HG03571 (cell line): ENCODE measurements at regions not wholly inside any gene's neighbourhood (a gene's known extent, or its start where the extent isn't known, plus 50 kb on each side); places are given as distances from the start of the nearest gene placed in this dataset.

Experiments used
- ATAC-seq: cut with Tn5 transposase; IDR thresholded peaks from one replicate; pipeline ENCODE4 v1.9.1; 2021; ENCODE audit not compliant: unreplicated experiment

DNA sequence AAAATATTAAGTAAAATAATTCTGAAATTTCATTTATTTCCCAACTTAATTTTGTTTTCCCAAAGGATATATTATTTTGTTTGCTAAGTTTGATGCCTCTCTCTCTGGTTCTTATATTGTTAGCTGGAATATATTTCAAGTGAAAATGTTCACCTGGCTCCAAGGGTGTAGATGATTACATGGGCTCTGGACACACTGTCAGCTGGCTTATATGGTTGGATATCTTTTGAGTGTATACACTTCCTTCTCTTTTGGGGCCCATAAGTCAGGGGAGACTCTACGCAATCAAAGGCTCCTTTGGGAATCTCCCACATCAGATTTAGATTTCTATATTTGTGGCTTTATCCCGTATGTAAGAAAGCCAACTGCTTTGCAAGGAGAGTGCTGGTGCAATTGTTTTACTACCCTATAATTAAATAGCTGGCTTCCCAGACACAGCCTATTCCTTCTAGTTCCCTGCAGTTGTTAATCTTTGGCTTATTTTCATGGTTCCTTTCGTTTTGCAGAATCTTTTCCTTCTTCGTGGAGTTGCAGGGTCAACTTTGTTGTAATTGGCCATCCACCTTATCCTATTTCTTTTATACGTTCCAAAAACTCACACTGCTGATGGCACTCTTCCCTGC lies 225.7 kb downstream of the DPH6 start:
- ATAC-seq, result no peak

DNA sequence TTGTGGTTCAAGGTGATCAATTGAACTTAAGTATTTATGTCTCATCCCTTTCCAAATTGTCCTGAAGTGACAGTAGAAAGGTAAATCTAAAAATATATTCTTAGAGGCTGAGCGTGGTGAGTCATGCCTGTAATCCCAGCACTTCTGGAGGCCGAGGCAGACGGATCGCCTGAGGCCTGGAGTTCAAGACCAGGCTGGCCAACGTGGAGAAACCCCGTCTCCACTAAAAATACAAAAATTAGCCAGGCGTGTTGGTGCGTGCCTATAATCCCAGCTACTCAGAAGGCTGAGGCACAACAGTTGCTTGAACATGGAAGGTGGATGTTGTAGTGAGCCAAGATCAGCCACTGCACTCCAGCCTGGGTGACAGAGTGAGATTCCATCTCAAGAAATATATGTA lies 226.6 kb downstream of the DPH6 start:
- ATAC-seq, result no peak

DNA sequence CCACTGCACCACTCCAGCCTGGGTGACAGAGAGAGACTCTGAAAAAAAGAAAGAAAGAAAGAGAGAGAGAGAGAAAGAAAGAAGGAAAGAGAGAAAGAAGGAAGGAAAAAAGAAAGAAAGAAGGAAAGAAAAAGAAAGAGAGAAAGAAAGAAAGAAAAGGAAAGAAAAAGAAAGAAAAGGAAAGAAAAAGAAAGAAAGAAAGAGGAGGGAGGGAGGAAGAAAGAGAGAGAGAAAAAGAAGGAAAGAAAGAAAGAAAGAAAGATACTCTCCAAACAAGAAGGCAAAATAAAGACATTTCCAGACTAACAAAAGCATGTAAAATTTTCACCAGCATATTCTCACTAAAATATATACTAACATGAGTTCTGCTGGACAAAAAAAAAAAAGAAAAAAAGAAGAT lies 228.7 kb downstream of the DPH6 start:
- no peak for ATAC-seq

DNA sequence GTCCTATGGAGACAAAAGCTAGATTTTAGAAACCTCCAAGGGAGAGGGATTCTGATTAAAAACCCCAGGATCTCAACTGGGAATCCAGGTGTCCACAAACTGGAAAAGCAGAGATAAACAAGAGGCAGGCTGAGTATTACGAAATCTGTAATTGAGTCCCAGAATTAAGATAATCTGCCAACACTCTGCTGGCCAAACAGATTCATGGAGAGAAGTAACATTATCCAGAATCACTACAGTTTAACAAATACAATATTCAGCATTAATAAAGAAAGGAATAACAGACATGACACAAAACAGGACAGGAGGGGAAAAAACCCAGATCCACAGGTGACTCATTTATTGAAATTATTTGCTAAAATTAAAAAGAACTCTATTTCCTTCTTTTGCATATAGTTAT lies 227.2 kb upstream of the NANOGP8 start:
- ATAC-seq, result no peak

DNA sequence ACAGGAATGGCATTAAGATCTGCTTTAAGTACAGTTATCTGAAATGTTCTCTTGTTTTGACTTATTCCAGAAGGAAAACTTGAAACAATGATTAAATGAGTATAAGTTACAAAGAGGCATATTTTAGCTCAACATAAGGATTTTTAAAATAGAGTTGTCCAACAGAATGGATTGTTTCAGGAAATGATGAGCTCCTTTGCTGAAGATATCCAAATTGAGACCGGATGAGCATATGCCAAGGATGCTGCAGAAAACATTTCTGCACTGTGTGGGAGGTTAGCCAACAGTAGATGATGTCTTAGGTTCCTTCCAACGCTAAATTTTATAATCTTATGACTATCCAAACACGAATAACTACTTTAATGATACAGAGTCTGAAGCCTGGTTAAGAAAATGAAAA lies 226.5 kb upstream of the NANOGP8 start:
- no peak for ATAC-seq

DNA sequence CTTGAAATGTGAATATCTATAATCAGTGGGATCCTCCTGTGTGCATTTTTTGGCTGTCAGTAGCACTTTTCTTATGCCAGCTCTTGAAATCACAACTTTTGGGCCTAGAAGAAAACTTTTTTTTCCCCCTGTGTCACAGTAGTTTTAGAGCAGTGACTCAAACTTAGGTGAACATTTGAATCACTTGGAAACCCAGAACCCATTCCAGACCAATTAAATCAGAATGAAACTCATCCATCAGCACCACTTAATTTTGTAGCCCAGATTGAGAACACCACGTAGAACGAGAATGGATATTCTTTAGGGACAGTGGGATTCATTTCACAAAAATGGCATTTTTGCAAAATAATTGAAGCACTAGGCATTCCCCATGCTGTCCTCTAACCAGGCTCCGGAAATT lies 224.8 kb upstream of the NANOGP8 start:
- no peak for ATAC-seq

DNA sequence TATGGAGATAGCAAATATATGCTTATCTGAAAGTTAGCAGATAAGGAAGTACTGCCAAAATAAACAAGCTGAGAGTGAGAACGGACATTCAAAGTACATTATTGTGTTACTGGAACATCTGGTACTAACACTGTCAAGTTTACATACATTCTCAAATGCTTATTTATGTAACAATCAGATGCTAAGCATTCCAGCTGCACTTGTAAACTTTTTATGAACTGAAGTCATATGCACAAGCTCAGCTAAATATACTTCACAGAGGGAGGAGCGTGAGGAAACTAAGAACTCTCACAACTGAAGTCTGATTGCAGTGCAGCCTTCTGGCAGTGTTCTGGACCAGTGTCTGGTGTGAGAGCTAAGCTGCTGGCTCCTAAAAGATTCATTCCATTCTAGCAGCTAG lies 223.7 kb upstream of the NANOGP8 start:
- no peak for ATAC-seq

DNA sequence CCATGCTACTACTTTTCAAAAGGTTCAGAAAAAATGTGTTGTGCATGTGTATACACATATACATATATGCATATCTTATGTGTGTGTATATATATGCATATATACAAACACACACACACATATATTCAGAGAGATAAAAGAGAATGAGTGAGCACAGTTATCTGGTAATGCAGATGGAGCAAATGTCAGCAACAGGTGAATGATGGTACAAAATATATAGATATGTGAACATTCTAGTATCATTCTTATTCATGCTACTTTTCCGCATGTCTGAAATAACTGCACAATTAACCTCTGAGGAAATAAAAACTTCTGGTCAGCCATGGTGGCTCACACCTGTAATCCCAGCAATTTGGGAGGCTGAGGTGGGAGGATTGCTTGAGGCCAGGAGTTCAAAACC lies 222.6 kb upstream of the NANOGP8 start:
- ATAC-seq, result no peak

DNA sequence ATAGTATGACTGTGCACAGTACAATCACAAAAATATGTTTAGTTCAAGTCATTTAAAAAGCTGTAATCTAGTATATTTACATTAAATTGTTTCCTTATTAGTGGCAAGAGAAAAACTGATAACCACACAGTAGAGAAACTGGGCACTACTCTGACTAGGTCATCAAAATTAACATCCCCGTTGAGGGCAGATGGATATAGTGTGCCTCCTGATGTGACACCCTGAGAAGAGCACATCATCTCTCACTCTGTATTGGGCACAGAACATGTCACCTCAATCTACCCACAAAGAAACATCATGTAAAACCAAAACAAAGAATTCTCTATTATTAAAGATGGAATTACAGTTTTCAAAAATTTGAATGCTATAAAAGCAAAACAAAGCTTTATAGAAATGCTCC lies 221.9 kb upstream of the NANOGP8 start:
- no peak for ATAC-seq

DNA sequence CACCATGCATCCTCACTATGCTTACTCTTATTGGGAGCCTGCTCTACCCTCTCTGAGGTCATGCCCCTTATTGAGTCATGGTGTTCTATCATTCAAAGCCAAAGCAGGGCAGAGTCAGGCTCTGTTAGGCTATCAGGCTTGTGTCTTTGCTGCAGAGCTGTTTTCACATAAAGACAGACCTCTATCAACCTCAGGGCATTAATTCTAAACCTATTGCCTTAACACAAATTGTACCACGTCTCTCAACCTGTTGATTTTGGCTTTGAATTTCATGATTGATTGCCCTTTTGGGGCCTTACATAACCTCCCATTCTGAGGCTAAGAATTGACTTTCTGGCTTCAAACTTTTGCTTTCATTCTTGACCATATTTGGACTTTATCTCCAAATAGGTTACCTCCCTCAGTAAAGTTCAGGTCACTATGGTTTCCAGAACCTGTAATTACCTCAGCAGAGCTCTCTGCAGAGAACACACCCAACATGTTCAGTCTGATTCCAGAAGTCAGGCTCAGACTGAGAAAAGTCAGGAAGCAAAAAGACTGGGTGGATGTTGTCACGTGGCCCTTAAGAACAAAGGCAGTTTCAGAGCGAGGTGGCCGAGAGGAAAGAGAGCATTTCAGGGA lies 221.4 kb upstream of the NANOGP8 start:
- ATAC-seq, result no peak

DNA sequence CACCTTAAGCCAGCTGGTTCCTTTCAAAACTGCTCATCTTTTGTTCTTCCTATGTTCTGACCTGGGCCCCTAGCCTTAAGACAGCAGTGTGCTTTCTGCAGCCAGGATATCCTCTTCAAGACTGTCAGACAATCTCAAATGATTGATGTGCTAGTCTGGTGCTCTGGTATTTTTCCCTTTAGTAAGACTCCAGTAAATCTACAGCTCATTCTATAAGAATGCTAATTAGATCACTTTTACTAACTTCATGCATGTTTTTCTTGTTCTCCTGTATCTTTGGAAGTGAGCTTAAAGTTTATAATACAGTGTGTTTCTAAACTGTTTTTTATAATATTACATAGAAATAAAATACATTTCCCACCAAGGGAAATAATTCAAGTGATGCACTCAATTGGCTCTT lies 220.9 kb upstream of the NANOGP8 start:
- no peak for ATAC-seq

DNA sequence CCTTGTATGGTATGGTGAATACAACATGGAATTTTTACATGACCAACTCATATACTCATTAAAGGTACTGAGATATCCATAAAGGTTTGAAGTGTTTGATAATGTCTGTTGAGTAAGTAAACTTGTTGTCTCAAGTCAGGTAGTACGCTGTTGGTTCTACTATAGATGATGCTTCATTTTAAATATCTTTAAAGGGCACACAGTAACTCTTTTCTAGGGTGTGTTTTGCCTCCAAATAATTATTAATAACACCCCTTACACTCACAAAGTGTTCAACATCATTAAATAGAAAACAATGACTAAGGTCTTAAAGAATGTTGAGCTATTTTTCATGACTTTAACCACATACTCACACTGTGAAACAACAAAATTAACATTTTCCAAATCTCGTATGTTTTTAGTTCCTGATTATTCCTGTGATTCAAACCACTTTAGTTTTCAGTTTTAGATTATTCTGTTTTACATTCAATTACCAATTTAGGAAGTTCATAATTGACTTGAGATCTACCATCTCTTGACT lies 220.0 kb upstream of the NANOGP8 start:
- ATAC-seq, result no peak

DNA sequence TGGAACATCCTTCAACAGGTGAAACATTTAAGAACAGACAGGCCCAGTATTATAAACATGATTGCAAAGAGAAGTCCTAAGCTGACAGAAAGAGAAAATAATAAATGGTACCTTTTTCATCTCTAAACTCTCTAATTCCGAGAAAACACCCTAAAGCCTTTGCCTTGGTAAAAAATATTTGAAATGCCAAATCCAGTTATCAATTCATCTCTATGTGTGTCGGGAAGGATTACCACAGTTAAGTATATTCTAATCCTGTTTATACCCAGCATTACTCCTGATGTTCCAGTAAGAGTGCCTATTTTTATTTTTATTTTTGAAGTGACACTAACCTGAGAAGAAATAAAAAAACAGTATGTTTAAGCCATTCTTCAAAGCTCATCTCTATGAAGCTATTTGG lies 219.3 kb upstream of the NANOGP8 start:
- ATAC-seq, result no peak

DNA sequence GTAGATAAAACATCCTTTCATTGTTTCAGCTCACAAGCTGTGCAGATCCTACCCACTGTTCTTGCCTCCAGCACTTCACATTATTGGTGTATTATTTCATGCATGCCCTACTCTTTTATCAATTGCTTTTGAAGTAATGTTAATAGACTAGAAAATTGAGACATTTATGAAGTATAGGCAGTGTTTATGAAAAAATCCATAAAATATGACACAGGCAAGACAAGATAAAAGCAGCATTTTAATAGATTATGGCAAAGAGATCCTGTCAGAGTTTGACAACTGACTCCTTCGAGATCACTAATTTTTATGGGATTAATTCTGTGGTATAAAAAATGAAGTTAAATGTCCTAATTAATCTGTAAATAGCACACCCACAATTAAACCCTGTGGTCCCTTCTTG lies 217.2 kb upstream of the NANOGP8 start:
- ATAC-seq, result no peak

DNA sequence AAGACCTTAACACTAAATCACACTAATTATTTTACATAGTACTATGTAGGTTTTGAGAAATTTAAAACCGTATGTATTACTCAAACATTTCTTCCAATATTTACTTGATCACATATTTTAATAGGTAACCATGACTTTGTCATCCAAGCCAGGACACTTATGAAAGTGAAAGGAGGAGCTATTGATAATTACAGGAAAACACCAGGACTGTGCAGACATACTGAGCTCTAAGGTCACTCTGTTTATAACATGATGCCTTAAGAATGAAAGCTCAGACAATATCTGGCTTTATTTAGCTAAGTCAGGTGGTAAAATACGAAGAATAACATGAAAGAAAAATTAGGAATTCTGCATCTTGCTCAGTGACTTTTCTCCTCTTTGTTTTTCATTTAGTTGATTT lies 216.0 kb upstream of the NANOGP8 start:
- ATAC-seq, result no peak

DNA sequence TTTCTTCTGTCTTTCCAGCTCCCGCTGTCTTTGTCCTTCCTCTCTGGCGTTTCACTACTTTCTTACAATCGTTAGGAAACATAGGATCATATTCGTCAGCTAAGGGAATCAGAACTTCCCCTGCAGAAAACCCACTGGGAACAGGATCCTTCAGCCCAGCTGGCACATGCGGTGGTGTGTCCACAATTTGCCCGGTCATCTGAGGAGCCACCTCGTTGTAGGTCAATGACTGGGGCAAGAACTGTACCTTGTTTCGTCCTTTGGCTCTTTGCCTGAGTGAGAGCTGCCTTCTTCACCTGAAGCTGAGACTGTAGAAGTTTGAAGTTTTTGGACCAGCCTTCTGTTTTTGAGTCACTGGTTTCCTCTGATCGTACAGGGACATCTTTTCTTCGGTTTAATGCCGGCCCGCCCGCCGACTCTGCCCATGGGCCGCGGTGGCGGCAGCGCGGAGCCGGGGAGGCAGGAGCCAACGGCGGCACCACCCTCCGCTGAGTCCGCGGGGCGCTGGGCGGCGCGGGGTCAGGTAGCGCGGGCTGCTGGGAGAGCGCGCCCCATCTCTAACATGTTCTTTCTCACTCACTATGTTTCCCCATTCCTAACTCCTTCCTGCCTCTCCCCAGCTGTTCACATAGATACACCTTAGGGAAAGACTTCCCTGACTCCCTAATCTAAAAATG lies 214.1 kb upstream of the NANOGP8 start:
- no peak for ATAC-seq

DNA sequence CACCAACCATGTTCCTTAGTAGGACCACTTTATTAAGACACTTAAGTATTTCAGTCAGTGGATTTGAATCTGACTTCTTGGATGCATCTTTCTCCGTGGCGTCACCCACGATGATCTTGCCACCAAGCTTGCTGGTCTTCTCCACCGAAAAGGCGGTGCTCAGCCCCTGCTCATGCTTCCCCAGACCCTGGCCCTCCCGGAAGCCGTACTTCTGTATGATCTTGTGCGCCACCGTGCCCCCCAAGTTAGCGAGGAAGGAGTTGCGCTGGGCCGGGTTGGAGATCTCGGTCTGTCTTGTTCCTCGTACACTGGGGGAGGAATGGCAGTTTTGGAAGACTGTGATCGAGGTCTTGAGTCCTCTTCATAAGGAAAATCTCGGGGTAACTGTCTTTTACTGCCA lies 213.4 kb upstream of the NANOGP8 start:
- no peak for ATAC-seq

DNA sequence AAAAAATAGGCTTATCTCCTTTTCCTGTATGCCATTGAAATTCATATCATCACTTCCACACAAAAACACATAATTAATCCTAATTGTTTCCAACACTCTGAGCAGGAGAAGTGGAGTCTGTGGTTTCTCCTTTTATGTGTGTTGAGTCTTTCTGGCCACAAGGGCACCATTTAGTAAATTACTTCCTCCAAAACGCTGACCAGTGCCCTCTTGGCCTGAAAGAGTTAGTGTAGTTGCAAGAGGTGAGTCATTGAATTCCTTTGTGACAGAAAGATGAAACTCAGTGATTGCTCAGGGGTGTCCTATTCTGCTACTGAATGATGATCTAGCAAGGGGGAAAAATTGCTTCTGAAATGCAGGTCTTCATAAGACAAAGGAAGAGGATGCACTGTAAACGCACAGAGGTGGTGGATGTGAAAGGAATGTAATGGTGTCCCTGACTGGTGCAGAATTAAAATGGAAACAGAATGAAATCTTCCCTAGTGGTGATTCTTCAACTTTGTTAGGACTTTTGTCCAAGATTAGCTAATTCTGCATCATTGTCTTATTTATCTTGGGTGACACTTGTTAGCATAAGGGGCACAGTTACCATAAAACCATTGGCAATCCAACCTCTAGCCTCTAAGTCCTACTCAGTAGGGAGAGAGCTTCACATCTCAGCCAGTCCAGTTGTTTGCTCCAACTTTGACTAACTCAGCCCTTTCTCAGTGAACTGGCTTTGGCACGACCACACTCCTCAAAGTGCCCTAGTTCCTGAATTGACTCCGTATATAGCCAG lies 208.4 kb upstream of the NANOGP8 start:
- no peak for ATAC-seq

DNA sequence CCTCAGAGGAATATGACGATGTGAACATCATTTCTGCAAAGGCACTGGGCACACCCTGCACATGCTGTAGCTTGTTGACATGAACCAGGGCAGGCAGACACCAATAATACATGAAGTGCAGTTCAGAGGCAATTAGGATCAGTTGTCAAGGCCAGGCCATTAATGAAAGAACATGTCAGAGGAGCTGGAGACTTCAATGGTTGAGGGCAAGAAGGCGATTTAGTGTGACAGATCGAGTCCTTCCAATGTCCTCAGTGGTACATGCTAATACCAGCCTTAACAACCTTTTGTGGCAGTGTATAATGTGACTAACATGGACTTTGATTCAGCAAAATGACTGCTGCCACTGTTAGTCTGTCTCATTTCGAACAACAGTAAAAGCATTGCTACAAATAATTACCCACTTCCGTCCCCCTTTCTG lies 205.2 kb upstream of the NANOGP8 start:
- ATAC-seq, result no peak

DNA sequence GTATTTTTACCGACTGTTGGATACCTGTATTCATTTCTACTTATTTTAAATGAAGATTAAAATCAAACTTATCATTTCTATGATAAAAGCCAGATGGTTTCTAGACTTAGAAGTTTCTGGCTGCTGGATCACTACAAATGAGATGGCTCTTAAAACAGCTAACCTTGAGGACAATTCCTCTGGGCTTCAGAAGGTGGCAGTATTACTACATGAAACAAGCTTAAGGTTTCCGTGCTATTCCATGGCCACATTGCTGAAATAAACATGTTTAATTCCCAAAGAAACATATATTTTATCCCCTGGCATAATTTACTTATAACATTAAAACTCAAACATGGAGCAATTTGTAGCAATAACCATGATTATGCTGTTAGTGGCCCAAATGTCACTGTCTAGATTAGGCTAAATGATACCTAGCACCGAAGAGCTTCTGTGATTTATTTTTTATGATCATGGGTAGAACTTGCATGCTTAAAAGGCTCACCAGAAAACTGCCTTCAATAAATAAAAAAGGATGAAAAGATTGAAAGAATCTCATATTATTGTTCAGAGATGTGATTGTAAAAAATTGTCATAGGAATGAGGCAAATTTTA lies 204.0 kb upstream of the NANOGP8 start:
- no peak for ATAC-seq

DNA sequence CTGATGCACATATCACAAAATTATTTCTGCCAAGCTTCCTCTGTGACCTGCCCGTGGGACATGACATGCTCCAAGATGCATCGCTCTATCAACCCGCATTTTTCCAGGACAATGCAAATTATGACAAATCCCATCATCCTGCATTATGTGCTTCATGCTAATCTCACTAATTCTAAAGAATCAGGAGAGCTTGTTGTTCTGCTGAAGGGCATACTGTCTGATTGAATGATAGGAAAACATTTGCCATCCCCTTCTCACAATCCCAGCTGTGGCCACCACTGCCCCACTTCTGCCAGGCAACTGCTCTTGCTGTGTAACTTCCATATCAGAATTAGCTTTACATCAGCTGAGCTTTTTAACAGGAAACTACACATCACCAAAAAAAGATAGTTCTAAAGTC lies 203.5 kb upstream of the NANOGP8 start:
- no peak for ATAC-seq
